Activated T-cell treated with anti-CD3 and anti-CD28 coated beads, Interleukin-2, amount 50 U/mL, for 24 hours (primary cell): ENCODE measurements at regions not wholly inside any gene's neighbourhood (a gene's known extent, or its start where the extent isn't known, plus 50 kb on each side); places are given as distances from the start of the nearest gene placed in this dataset.

Source experiments
- DNase-seq: peaks from one replicate; pipeline ENCODE4 v3.0.0-alpha.2; 2020
- H3K27ac Mint-ChIP-seq: 2 replicates; pipeline ENCODE4 v1.8.0; 2020; ENCODE audit warnings: mild to moderate bottlenecking, mixed read lengths
- H3K27me3 Mint-ChIP-seq: 2 replicates; pipeline ENCODE4 v1.8.0; 2020; ENCODE audit warnings: mixed read lengths
- H3K36me3 Mint-ChIP-seq: 2 replicates; pipeline ENCODE4 v1.8.0; 2020; ENCODE audit warnings: low read depth, mixed read lengths
- H3K4me1 Mint-ChIP-seq: 2 replicates; pipeline ENCODE4 v1.8.0; 2020; ENCODE audit warnings: low read depth, mixed read lengths
- H3K4me3 Mint-ChIP-seq: 2 replicates; pipeline ENCODE4 v1.8.0; 2020; ENCODE audit warnings: mild to moderate bottlenecking, moderate library complexity, mixed read lengths
- H3K9me3 Mint-ChIP-seq: 2 replicates; pipeline ENCODE4 v1.8.0; 2020; ENCODE audit warnings: mixed read lengths

- Mint-ChIP-seq H3K27ac (no peak overlapping the region), H3K36me3 (no peaks in the 10 kb centered on the region), H3K9me3 (no peaks in the 10 kb centered on the region), H3K27me3 (no peaks in the 10 kb centered on the region), H3K4me1 (no peaks in the 10 kb centered on the region), H3K4me3 (no peak overlapping the region)
- no peak for DNase-seq
Observed at GRCh38 chr2:146349334-146349733, 1495.5 kb upstream of the ACVR2A start.

DNA sequence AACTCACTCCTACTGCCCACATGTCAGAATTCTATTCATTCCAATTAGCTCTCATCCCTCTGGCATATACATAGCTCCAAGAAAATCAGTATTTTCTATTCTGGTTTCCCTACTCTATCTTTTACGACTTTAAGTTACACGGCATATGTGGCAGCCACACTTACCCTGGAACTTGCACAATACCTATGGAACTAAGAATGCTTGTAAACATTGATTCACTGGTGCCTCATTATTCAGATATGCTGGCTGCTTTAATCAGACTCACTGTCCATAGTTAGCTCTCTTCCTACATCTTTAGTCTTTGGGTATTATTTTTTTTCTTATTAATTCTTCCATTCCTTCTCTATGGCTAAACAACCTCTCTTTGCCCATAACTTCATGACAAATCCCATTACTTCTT, 1519.9 kb upstream of the ACVR2A start:
- Mint-ChIP-seq H3K27me3 (no peaks in the 10 kb centered on the region), H3K27ac (no peak overlapping the region)
- DNase-seq, result no peak

DNA sequence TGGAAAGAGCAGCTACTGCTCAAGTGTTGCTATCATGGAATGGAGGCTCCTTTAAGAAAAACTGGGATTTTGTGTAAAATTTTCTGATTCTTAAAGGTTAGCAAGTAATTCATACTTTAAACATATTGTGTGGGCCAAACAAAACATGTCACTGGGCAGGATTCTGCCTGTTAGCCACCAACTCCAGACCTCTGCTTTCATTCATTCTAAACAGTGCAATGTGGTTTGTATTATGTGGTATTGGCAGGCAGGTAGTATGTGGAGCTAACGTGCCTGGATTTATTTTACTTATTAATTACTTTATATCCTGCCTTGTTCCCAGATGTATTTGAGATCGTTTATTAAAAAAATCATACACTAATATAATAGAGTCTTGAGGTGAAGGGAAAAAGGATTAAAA, 1521.3 kb upstream of the ACVR2A start:
- Mint-ChIP-seq H3K27ac (no peak overlapping the region), H3K4me1 (no peaks in the 10 kb centered on the region), H3K9me3 (peaks cover 3% of the 10 kb centered on the region), H3K4me3 (no peak overlapping the region), H3K27me3 (no peaks in the 10 kb centered on the region), H3K36me3 (no peaks in the 10 kb centered on the region)
- no peak for DNase-seq

More for the DNA sequence above, 1519.9 kb upstream of the ACVR2A start:
- Mint-ChIP-seq H3K9me3 (peaks cover 3% of the 10 kb centered on the region), H3K4me3 (no peak overlapping the region), H3K4me1 (no peaks in the 10 kb centered on the region), H3K36me3 (no peaks in the 10 kb centered on the region)

- H3K4me1 Mint-ChIP-seq, result no peaks in the 10 kb centered on the region
- DNase-seq, result no peak
- H3K36me3 Mint-ChIP-seq, result no peaks in the 10 kb centered on the region
- H3K27ac Mint-ChIP-seq, result no peak overlapping the region
- H3K4me3 Mint-ChIP-seq, result no peak overlapping the region
- no peaks in the 10 kb centered on the region for H3K27me3 Mint-ChIP-seq
- H3K9me3 Mint-ChIP-seq, result peaks cover 3% of the 10 kb centered on the region
Observed at GRCh38 chr2:146321175-146321574, 1523.7 kb upstream of the ACVR2A start.

DNA sequence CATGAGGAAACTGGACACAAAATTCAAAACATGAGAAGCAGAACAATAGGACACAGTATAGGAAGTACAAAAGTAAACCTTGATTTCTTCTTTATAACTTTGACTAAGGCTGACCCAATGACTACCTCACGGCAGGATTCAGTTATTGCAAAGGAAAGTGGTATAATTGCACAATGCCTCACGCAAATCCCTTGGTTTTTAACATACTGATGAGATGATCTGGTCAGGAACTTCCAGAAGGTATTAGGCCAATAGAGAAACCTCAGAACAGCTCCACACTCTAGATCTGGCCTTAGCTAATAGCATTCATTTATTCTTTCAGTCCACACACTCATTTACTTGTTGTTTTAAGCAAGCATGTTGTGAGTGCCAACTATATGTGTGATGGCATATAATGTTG, 1526.9 kb upstream of the ACVR2A start:
- no peak for DNase-seq
- H3K4me3 Mint-ChIP-seq, result no peak overlapping the region
- H3K27ac Mint-ChIP-seq, result no peak overlapping the region
- peaks cover 5% of the 10 kb centered on the region for H3K9me3 Mint-ChIP-seq
- H3K36me3 Mint-ChIP-seq, result no peaks in the 10 kb centered on the region
- H3K27me3 Mint-ChIP-seq, result no peaks in the 10 kb centered on the region
- no peaks in the 10 kb centered on the region for H3K4me1 Mint-ChIP-seq

DNA sequence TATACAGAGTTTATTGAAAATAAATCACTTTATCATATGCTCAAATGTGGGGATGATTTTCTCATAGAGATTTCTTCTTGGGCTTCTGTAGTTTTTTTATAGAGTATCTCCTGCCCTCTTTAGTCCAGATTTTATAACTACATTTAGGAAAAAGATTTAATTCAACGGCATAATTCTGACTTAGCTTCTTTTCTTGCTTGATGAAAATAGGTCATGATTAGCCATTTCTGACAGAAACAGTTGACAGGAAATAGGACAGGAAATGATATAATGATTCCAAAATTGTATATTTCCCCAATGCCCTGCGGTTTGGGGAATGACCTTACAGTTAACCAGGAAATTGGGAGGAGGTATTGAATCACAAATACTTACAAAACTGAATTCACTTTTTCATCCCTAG, 1531.9 kb upstream of the ACVR2A start:
- Mint-ChIP-seq H3K27me3 (no peaks in the 10 kb centered on the region), H3K36me3 (no peaks in the 10 kb centered on the region), H3K27ac (no peak overlapping the region), H3K4me1 (no peaks in the 10 kb centered on the region), H3K9me3 (peaks cover 2% of the 10 kb centered on the region), H3K4me3 (no peak overlapping the region)
- DNase-seq, result no peak

DNA sequence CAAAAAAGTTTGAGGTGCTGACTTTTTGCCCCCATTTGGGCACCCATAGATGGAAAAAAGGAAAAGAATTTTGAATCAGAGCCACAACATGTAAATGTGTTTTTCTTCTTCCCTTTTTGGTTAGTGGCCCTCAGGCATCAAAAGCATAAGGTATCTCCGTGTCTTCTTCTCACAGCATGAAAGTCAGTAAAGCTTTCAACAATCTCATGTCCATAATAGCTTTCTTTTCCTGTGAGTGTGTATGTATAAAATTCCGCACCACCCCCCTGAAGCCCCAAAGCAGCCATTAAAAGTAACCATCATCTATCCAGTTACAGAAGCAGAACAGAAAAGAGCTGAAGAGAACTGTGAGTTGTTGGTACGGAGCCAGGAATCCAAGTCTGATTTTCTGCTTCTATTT, 1539.7 kb upstream of the ACVR2A start:
- H3K27me3 Mint-ChIP-seq, result no peaks in the 10 kb centered on the region
- no peak for DNase-seq
- H3K4me1 Mint-ChIP-seq, result no peaks in the 10 kb centered on the region
- H3K9me3 Mint-ChIP-seq, result peaks cover 19% of the 10 kb centered on the region
- no peak overlapping the region for H3K27ac Mint-ChIP-seq
- H3K4me3 Mint-ChIP-seq, result no peak overlapping the region
- no peaks in the 10 kb centered on the region for H3K36me3 Mint-ChIP-seq

DNA sequence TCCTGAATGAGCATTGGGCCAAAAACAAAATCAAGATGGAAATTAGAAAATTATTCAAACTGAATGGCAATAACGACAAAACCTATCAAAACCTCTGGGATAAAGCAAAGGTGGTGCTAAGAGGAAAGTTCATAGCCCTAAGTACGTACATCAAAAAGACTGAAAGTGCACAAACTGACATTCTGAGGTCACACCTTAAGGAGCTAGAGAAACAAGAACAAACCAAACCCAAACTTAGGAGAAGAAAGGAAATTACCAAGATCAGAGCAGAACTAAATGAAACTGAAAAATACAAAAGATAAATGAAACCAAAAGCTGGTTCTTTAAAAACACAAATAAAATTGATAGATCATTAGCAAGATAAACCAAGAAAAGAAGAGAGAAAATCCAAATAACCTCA, 1543.5 kb upstream of the ACVR2A start:
- Mint-ChIP-seq H3K9me3 (peaks cover 19% of the 10 kb centered on the region), H3K4me3 (no peak overlapping the region), H3K27ac (no peak overlapping the region), H3K4me1 (no peaks in the 10 kb centered on the region), H3K27me3 (no peaks in the 10 kb centered on the region), H3K36me3 (no peaks in the 10 kb centered on the region)
- no peak for DNase-seq

DNA sequence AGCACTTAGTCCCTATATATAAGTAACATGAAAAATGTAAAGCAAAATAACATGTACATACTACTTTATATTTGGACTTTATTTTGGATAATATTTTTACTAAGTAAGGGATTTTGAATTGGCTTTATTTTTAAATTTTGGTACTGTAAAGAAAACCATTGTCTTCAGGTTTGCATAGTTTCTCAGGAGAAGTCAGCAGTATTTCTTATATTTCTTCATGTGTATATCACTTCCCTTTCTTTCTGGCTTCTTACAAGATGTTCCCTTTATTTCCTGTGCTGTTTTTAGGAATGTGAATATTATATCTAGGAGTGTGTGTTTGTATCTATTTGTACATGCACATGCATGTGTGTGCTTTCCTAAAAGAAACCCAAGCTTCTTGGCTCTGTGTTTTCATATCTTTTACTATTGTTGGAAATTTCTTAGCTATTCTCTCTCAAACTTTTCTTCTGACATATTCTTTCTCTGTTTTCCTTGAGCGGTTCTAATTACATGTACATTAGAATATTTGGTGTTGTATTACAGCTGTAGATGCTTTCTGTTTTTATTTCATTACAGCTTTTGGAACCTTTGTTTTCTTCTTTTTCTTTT, 1549.7 kb upstream of the ACVR2A start:
- no peak for DNase-seq
- no peak overlapping the region for H3K27ac Mint-ChIP-seq
- H3K4me1 Mint-ChIP-seq, result no peaks in the 10 kb centered on the region
- no peaks in the 10 kb centered on the region for H3K27me3 Mint-ChIP-seq
- no peaks in the 10 kb centered on the region for H3K36me3 Mint-ChIP-seq
- no peak overlapping the region for H3K4me3 Mint-ChIP-seq
- H3K9me3 Mint-ChIP-seq, result peaks cover 9% of the 10 kb centered on the region

GRCh38 chr2:146287281-146287680, 1557.5 kb upstream of the ACVR2A start:
- no peaks in the 10 kb centered on the region for H3K27me3 Mint-ChIP-seq
- H3K27ac Mint-ChIP-seq, result no peak overlapping the region
- H3K9me3 Mint-ChIP-seq, result peaks cover 21% of the 10 kb centered on the region
- no peaks in the 10 kb centered on the region for H3K4me1 Mint-ChIP-seq
- H3K4me3 Mint-ChIP-seq, result no peak overlapping the region
- no peak for DNase-seq
- no peaks in the 10 kb centered on the region for H3K36me3 Mint-ChIP-seq

DNA sequence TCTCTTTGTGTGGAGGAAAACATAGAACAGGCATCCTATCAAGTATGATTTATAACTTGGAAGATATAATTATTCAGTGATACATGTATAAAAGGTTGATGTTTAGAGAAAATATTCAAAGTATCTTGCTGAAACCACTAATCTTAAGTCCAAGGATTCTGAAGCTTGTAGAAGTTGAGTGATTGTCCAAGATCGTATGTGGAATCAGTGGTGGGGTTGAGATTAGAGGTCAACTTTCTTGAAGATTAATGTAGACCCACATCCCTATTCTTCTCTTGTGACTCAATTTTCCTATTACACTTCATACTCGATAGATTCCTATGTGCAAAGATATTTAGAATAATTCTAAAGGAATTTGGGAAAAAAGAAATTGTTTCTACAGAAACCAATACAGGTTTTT, 1565.9 kb upstream of the ACVR2A start:
- Mint-ChIP-seq H3K9me3 (no peaks in the 10 kb centered on the region), H3K4me1 (no peaks in the 10 kb centered on the region), H3K4me3 (no peak overlapping the region), H3K27me3 (no peaks in the 10 kb centered on the region), H3K36me3 (no peaks in the 10 kb centered on the region), H3K27ac (no peak overlapping the region)
- DNase-seq, result no peak

DNA sequence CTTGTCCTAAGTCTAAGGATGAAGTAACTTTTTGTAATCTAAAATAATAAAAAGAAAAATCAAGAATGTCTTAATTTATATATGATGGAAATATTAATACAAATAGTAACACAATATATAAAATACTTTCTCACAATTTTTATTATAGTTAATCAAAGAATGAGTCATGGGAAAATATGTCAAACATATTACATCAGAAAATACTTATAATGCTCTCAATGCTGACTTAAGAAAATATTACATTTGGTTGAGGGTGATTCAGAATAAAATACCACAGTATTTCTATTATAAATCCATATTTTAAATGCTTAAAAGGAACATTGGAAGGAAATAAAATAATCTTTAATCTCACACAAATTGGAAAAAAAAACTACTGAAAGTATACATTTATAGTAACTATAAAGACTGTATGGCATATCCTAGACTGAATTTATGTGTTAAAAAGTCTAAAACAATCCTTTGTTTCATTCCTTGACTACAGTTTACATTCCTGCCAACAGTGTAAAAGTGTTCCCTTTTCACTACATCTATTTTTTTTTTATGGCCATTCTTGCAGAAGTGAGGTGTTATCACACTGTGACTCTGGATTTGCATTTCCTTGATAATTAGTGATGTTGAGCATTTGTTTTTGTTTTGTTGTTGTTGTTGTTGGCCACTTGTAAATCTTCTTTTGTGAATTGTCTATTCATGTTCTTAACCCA, 1573.5 kb upstream of the ACVR2A start:
- no peaks in the 10 kb centered on the region for H3K27me3 Mint-ChIP-seq
- H3K27ac Mint-ChIP-seq, result no peak overlapping the region
- no peaks in the 10 kb centered on the region for H3K4me1 Mint-ChIP-seq
- H3K36me3 Mint-ChIP-seq, result no peaks in the 10 kb centered on the region
- no peak overlapping the region for H3K4me3 Mint-ChIP-seq
- no peak for DNase-seq
- peaks cover 3% of the 10 kb centered on the region for H3K9me3 Mint-ChIP-seq

DNA sequence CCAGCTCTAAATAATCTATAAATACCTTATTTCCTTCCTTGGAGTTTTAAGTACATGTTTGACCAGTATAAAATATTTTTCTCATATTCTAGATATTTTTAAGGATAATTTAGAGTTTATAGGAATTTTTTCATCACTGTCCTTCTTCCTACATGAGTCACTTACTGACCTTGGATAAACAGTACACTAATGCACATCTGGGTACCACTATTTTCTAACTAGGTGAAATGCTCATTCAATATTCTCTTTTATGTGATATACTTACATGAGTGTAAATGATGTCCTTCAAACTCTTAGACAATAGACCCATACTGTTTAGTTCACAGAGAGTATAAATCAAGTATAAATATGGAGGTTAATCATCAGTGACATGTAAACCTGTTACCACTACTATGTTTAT, 1574.2 kb upstream of the ACVR2A start:
- Mint-ChIP-seq H3K4me3 (no peak overlapping the region), H3K4me1 (no peaks in the 10 kb centered on the region), H3K27me3 (no peaks in the 10 kb centered on the region), H3K9me3 (peaks cover 3% of the 10 kb centered on the region), H3K27ac (no peak overlapping the region), H3K36me3 (no peaks in the 10 kb centered on the region)
- no peak for DNase-seq

DNA sequence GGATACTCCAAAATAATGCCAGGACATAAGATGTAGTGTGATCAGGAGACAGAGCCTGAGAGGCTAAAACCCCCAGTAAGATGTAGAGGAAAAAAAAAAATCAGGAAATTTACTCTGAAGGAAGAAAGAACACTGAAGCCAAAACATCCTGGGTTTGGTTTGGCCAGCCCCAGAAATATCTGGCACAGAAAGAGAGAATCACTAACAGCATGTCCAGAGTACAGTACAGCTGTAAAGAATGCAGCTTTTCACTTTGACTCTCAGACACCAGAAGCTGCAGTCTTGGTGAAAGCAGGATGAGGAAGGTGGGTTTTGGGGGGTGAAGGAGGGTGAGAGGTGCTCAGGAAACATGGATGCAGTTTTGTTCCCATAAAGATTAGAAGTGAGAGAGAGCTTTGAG, 1577.7 kb upstream of the ACVR2A start:
- H3K36me3 Mint-ChIP-seq, result no peaks in the 10 kb centered on the region
- no peak overlapping the region for H3K4me3 Mint-ChIP-seq
- no peak for DNase-seq
- no peaks in the 10 kb centered on the region for H3K4me1 Mint-ChIP-seq
- H3K27me3 Mint-ChIP-seq, result no peaks in the 10 kb centered on the region
- no peak overlapping the region for H3K27ac Mint-ChIP-seq
- peaks cover 7% of the 10 kb centered on the region for H3K9me3 Mint-ChIP-seq

DNA sequence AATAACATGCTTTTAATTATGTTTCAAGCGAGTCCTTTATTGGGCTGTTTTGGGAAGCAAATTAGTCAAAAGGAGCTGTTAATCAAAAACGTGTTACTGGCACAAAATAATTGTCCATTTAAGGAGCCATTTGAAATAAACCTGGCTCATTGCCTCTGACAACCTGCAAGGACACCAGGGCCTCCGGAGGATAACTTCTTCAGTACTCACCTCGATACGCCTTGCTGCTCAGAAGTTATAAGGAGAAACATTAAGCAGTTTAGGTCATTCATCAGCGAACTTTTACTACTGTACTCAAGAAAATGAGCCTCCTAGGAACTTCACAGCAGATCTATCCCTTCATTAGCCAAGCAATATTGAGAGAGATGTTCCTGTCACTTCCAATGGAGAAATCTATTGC, 1579.2 kb upstream of the ACVR2A start:
- Mint-ChIP-seq H3K27ac (no peak overlapping the region), H3K4me1 (no peaks in the 10 kb centered on the region), H3K4me3 (no peak overlapping the region), H3K9me3 (peaks cover 7% of the 10 kb centered on the region), H3K27me3 (no peaks in the 10 kb centered on the region), H3K36me3 (no peaks in the 10 kb centered on the region)
- DNase-seq, result no peak

GRCh38 chr2:146262606-146263005, 1582.2 kb upstream of the ACVR2A start:
- H3K27me3 Mint-ChIP-seq, result no peaks in the 10 kb centered on the region
- no peaks in the 10 kb centered on the region for H3K36me3 Mint-ChIP-seq
- peaks cover 4% of the 10 kb centered on the region for H3K9me3 Mint-ChIP-seq
- no peaks in the 10 kb centered on the region for H3K4me1 Mint-ChIP-seq
- DNase-seq, result no peak
- H3K4me3 Mint-ChIP-seq, result no peak overlapping the region
- no peak overlapping the region for H3K27ac Mint-ChIP-seq
